ENCODE measurements at regions not wholly inside any gene's neighbourhood (a gene's known extent, or its start where the extent isn't known, plus 50 kb on each side); places are given as distances from the start of the nearest gene placed in this dataset.
"Not testable (repeated sequence)": the region's sequence is repeated elsewhere in the genome, so short reads cannot be mapped to it uniquely, and the experiment has no call there.

- TF ChIP-seq CTCF (IDR thresholded peaks at IDR 0.05; ENCODE audit: low read depth, low read length): no peak
Measured at GRCh38 chr5:145446412-145446811, 388.7 kb downstream of the PRELID2 start.

DNA sequence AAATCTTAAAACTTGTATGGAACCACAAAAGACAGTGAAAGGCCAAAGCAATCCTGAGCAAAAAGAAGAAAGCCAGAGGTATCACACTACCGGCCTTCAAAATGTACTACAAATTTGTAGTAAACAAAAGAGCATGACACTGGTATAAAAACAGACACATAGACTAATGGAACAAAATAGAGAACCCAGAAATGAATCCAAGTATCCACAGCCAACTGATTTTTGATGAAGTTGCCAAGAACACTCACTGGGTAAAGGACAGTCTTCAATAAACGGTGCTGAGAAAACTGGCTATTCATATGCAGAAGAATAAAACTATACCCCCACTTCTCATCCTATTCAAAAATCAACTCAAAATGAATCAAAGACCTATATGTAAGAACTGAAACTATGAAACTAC lies 390.1 kb downstream of the PRELID2 start:
- TF ChIP-seq CTCF (IDR thresholded peaks at IDR 0.05; ENCODE audit: low read depth, low read length): no peak

More at GRCh38 chr5:145446412-145446811, 388.7 kb downstream of the PRELID2 start:
- no peak for DNase-seq (ENCODE audit: extremely low read depth, low read depth)

GRCh38 chr5:145443964-145444363 lies 391.2 kb downstream of the PRELID2 start:
- no peak for DNase-seq (ENCODE audit: extremely low read depth, low read depth)
- TF ChIP-seq CTCF (IDR thresholded peaks at IDR 0.05; ENCODE audit: low read depth, low read length): no peak

More for the DNA sequence above, 390.1 kb downstream of the PRELID2 start:
- DNase-seq (ENCODE audit: extremely low read depth, low read depth): no peak

DNA sequence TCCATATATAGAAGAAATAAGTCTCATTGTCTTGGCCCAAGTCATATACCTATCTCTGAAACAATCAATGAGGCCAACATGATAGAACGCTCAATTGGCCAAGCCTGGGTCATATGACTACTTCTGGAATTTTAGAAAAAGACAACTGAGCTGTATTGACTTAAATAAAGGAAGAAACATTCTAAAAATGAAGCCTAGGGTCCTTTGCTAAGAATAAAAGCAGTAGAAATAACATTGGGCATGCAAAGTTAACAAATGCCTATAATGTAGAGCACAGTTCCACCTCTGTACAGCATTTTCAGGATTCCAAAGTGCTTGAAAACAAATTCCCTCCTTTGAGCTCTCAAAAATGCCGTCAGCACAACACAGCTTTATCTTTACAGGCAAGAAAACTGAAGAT lies 391.8 kb downstream of the PRELID2 start:
- DNase-seq (ENCODE audit: extremely low read depth, low read depth): no peak
- no peak for TF ChIP-seq CTCF (IDR thresholded peaks at IDR 0.05; ENCODE audit: low read depth, low read length)

GRCh38 chr5:145442661-145443060 lies 392.5 kb downstream of the PRELID2 start:
- not testable (repeated sequence) for DNase-seq (ENCODE audit: extremely low read depth, low read depth)

DNA sequence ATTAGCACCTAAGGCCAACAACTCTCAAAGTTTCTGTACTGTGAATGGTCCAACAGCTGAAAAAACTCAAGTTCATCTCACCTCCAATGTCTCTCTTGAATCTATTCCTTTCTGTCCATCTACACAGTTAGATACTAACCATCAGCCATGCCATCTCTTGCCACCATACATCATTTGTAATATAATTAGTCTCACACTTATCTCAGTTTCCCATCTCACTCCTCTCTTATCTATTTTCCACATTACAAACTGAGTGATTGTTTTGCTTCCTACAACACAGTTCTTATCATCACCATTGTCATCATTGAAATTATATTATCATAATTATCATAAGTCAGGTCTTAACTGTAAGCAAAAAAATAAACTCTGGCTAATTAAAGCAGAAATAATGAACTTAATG lies 393.9 kb downstream of the PRELID2 start:
- TF ChIP-seq CTCF (IDR thresholded peaks at IDR 0.05; ENCODE audit: low read depth, low read length): no peak
- no peak for DNase-seq (ENCODE audit: extremely low read depth, low read depth)

DNA sequence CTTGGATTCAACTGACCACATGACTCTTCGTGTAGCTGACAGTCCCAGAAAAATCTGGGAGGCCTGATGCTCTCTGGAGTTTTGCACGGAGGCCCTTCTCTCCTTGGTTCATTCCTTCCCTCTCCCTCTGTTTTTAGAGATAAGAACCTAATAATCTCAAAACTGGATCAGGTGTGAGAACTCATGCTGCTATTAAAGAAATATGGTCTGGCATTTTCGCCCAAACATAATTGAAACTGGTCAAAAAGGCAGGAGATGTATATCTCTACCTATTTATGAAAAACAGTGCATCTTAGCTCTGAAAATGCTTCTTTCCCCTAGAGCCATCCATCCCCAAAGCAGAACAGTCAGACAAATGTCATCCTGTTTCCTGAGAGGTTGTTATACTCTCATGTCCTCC lies 397.5 kb downstream of the PRELID2 start:
- no peak for DNase-seq (ENCODE audit: extremely low read depth, low read depth)

More for the DNA sequence above, 397.5 kb downstream of the PRELID2 start:
- no peak for TF ChIP-seq CTCF (IDR thresholded peaks at IDR 0.05; ENCODE audit: low read depth, low read length)

All from AG09319 (cell line).